Gastroesophageal sphincter (tissue), 4 donors: ENCODE measurements at regions not wholly inside any gene's neighbourhood (a gene's known extent, or its start where the extent isn't known, plus 50 kb on each side); places are given as distances from the start of the nearest gene placed in this dataset.

ENCODE experiments used
- ATAC-seq: fragments of 150-250 bp; one replicate; pipeline ENCODE4 v1.9.1; 2016; ENCODE audit warnings: mild to moderate bottlenecking, moderate library complexity
- H3K27ac ChIP-seq, 4 donors: fragments of 200-600 bp; sonication (generic) in 3 of 4; 1 replicate in 3 of 4; 2 replicates in 1 of 4; pipeline ENCODE4 v1.5.1; 2016 to 2019
- H3K27me3 ChIP-seq: fragments of 200-600 bp; sonication (generic); one replicate; pipeline ENCODE4 v1.5.1; 2019
- H3K36me3 ChIP-seq, 2 donors: fragments of 200-600 bp; sonication (generic); one replicate each; pipeline ENCODE4 v1.5.1; 2019; ENCODE audit warnings: control low read depth in 1 of 2
- H3K4me1 ChIP-seq, 3 donors: fragments of 200-600 bp; sonication (generic); 1 replicate in 2 of 3; 2 replicates in 1 of 3; pipeline ENCODE4 v1.5.1; 2016 to 2019; ENCODE audit warnings: control low read depth in 2 of 3
- H3K4me3 ChIP-seq, 2 donors: fragments of 200-600 bp; sonication (generic); one replicate each; pipeline ENCODE4 v1.5.1; 2019; ENCODE audit warnings: mild to moderate bottlenecking in 1 of 2, moderate library complexity in 1 of 2
- H3K9me3 ChIP-seq, 3 donors: fragments of 200-600 bp; sonication (generic); one replicate each; pipeline ENCODE4 v1.5.1; 2017 to 2019; ENCODE audit warnings: control low read depth in 2 of 3
- EP300 ChIP-seq: sonication (generic); formaldehyde crosslinking; IDR thresholded peaks from one replicate; pipeline ENCODE4 v1.6.1; 2017; ENCODE audit warnings: antibody characterized with exemption, mild to moderate bottlenecking
- POLR2A ChIP-seq, 2 donors: fragments of 450-650 bp; IDR thresholded peaks; one replicate each; pipeline ENCODE4 v1.6.1; 2017; ENCODE audit warnings: antibody characterized with exemption in 2 of 2, mild to moderate bottlenecking in 2 of 2, moderate library complexity in 1 of 2
- POLR2AphosphoS5 ChIP-seq: sonication (generic); formaldehyde crosslinking; IDR thresholded peaks from one replicate; pipeline ENCODE4 v1.6.1; 2017; ENCODE audit warnings: antibody characterized with exemption
- WGBS, 2 donors: methylation state at CpG; one replicate each; pipeline ENCODE4 v1.1.5; 2018; ENCODE audit warnings: low coverage in 1 of 2; 5-methylcytosine and 5-hydroxymethylcytosine counted together
- TF ChIP-seq, protein P1 (sequence below), 4 experiments: fragments of 200-600 bp in 2 of 4; fragments of 450-650 bp in 2 of 4; sonication (generic) in 1 of 4; IDR thresholded peaks; one replicate each; pipeline ENCODE4 v1.5.1; 2017 to 2019; ENCODE audit warnings: antibody characterized with exemption in 4 of 4, mild to moderate bottlenecking in 2 of 4, moderate library complexity in 2 of 4

DNA sequence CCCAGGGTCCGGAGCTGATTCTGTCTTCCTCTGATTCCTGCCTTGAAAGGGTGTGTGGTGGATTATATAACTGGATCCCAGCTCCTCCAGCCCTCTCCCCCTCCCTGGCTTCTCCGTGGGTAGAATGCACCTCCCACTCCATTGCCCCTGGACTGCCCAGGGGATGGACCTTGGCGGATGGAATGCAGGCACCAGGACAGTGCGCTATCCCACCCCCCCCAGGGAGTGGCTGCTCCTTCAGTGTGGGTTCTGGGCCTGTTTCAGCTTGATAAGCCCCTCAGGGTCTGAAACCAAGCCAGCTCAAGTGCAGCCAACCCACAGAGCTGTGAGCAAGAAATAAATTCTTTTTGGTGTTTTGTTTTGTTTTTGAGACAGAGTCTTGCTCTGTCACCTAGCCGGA lies 112.4 kb upstream of the TMEM132D start:
- Histone ChIP-seq H3K9me3 (no peaks in the 10 kb centered on the region), H3K27ac (no peak overlapping the region), H3K36me3 (no peaks in the 10 kb centered on the region), H3K27me3 (peaks cover 69% of the 10 kb centered on the region), H3K4me1 (peaks cover 0 to 3% (median 0%) of the 10 kb centered on the region in 3 donors), H3K4me3 (no peak overlapping the region)
- ATAC-seq, result no peak
- 61 to 80% methylated on average over 1 to 3 of the region's 5 CpGs for WGBS, 2 donors
- TF ChIP-seq, protein P1, sequence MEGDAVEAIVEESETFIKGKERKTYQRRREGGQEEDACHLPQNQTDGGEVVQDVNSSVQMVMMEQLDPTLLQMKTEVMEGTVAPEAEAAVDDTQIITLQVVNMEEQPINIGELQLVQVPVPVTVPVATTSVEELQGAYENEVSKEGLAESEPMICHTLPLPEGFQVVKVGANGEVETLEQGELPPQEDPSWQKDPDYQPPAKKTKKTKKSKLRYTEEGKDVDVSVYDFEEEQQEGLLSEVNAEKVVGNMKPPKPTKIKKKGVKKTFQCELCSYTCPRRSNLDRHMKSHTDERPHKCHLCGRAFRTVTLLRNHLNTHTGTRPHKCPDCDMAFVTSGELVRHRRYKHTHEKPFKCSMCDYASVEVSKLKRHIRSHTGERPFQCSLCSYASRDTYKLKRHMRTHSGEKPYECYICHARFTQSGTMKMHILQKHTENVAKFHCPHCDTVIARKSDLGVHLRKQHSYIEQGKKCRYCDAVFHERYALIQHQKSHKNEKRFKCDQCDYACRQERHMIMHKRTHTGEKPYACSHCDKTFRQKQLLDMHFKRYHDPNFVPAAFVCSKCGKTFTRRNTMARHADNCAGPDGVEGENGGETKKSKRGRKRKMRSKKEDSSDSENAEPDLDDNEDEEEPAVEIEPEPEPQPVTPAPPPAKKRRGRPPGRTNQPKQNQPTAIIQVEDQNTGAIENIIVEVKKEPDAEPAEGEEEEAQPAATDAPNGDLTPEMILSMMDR (IDR thresholded peaks at IDR 0.05), result no peak
- TF ChIP-seq EP300 (no peak), POLR2A (IDR thresholded peaks at IDR 0.05) (no peak), POLR2AphosphoS5 (no peak)

DNA sequence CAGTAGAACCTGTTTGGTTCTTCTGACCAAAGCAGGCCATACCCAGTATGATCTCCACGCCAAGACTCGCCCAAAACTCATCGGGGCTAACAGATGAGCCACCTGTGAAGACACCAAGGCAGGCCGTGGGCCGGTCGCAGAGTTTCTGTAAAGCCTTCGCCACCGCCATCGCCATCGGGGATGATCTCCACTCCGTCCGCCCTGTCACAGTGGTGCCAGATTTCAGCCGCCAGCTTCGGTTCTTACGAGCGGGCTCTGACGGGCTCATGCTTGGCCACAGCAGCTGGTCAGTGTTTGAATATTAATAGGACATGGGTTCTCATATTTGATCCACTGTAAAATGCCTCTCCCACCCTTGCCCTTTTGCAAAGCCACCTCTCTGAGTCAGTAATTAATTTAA lies 113.2 kb upstream of the TMEM132D start:
- Histone ChIP-seq H3K9me3 (no peaks in the 10 kb centered on the region), H3K27me3 (peaks cover 61% of the 10 kb centered on the region), H3K36me3 (no peaks in the 10 kb centered on the region), H3K4me3 (no peak overlapping the region), H3K27ac (no peak overlapping the region), H3K4me1 (peaks cover 0 to 3% (median 0%) of the 10 kb centered on the region in 3 donors)
- ATAC-seq, result no peak
- TF ChIP-seq POLR2AphosphoS5 (no peak), POLR2A (IDR thresholded peaks at IDR 0.05) (no peak), EP300 (no peak)
- TF ChIP-seq, protein P1 (IDR thresholded peaks at IDR 0.05), result no peak
- WGBS, 2 donors, result 89% methylated on average over 9 of the region's 17 CpGs; no CpG with 5 or more reads in 1 of the 2 donors

DNA sequence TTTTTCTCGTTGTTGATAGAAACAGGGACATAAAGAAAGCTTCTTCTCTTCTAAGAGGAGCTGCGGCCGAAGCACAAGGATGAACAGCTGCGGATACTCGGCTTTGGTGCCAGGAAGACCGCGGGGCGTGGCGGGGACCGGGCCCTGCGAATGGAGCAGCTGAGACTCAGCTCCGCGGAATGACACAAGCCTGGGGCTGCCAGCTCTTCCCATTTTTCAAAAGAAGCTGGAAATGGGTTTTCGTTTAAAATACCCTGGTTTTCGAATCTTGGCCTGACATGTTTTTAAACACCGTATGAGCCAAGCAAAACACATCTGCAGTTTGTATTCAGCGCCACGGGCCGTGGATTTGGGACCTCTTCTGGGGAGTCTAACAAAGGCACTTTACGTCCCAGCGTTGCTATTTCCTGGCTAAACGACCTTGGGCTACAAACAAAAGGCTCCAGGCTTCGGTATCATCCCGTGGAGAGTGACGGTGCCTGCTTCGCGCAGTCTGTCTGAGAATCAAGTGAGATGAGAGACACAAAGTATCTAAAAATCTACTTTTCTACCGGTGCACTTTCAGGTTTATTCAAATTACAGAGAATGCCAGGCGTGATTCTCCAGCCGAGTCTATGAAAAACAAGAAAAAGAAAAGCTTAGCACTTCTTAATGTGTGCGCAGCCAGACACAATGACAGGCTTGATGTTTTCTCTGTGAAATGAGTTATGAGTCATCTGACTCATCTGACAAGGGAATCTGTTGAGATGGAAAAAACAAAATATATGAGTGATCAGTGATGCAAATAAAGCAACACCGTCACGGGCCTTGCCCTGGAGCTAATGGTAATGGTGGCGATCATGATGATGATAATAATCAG lies 114.0 kb upstream of the TMEM132D start:
- Histone ChIP-seq H3K27ac (no peak overlapping the region), H3K9me3 (no peaks in the 10 kb centered on the region), H3K36me3 (no peaks in the 10 kb centered on the region), H3K4me1 (peaks cover 0 to 3% (median 0%) of the 10 kb centered on the region in 3 donors), H3K27me3 (peaks cover 57% of the 10 kb centered on the region), H3K4me3 (peak overlapping the region in 1 of 2 donors; percentile 14)
- TF ChIP-seq POLR2AphosphoS5 (no peak), POLR2A (IDR thresholded peaks at IDR 0.05) (no peak), EP300 (no peak)
- TF ChIP-seq, protein P1 (IDR thresholded peaks at IDR 0.05), result no peak
- WGBS, 2 donors, result 23 to 35% methylated on average over 24 to 27 of the region's 34 CpGs
- no peak for ATAC-seq

DNA sequence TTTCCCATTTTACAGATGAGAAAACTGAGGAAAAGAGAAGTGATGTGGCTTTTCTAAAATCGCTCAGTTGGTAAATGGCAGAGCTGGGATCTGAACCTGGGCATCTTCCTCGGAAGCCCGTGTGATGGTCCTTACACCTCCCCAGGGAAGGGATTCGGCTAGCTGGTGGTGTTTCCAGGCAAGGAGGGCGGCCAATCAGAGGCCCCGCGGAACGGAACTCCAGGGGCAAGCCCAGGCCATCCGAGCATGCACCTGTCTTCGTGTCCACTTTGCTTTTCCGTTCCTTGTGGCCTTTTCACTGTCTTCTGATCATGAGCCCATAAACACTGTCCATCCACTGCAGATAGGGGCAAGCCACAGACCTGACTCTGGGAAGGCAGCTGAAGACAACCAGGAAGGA lies 114.8 kb upstream of the TMEM132D start:
- Histone ChIP-seq H3K9me3 (no peaks in the 10 kb centered on the region), H3K36me3 (no peaks in the 10 kb centered on the region), H3K27me3 (peaks cover 56% of the 10 kb centered on the region), H3K4me1 (peaks cover 0 to 3% (median 0%) of the 10 kb centered on the region in 3 donors), H3K4me3 (no peak overlapping the region), H3K27ac (no peak overlapping the region)
- WGBS, 2 donors, result 86 to 92% methylated on average over 5 to 6 of the region's 11 CpGs
- no peak for ATAC-seq
- TF ChIP-seq POLR2A (IDR thresholded peaks at IDR 0.05) (no peak), POLR2AphosphoS5 (no peak), EP300 (no peak)
- TF ChIP-seq, protein P1 (IDR thresholded peaks at IDR 0.05), result no peak
